HEK293 (cell line): ENCODE measurements at regions not wholly inside any gene's neighbourhood (a gene's known extent, or its start where the extent isn't known, plus 50 kb on each side); places are given as distances from the start of the nearest gene placed in this dataset.

ENCODE experiments used
- CTCF ChIA-PET: fragments of 350-600 bp; formaldehyde crosslinking; extraction: SDS; loops from one replicate; lab custom pipeline; 2021; ENCODE audit warnings: antibody characterized with exemption; lab: Yijun Ruan, JAX
- POLR2A ChIA-PET: fragments of 300-600 bp; formaldehyde crosslinking; extraction: SDS; loops from one replicate; lab custom pipeline; 2020; ENCODE audit warnings: antibody characterized with exemption, inconsistent platforms; lab: Yijun Ruan, JAX
- H3K27ac ChIP-seq: fragments of 200-500 bp; sonication (Bioruptor generic); 2 replicates; pipeline ENCODE4 v1.5.1; 2014; ENCODE audit warnings: low read depth, low read length, control low read depth, inconsistent platforms; ENCODE audit errors: extremely low read depth
- H3K36me3 ChIP-seq, 2 experiments: fragments of 200-500 bp in 1 of 2; sonication (Bioruptor generic) in 1 of 2; 1 replicate in 1 of 2; 2 replicates in 1 of 2; pipeline ENCODE4 v1.5.1; 2014 to 2017; ENCODE audit warnings: inconsistent platforms in 2 of 2, low read length in 2 of 2; ENCODE audit not compliant: control insufficient read depth in 2 of 2, insufficient read depth in 1 of 2
- H3K4me1 ChIP-seq: fragments of 200-500 bp; sonication (Bioruptor generic); 2 replicates; pipeline ENCODE4 v1.5.1; 2014; ENCODE audit warnings: mild to moderate bottlenecking, low read length, inconsistent platforms; ENCODE audit not compliant: control insufficient read depth, insufficient read depth
- H3K4me3 ChIP-seq: 2 replicates; pipeline ENCODE4 v1.5.1; 2011; ENCODE audit warnings: low read depth, mild to moderate bottlenecking, control low read depth, low read length, moderate library complexity
- H3K9me3 ChIP-seq: fragments of 200-500 bp; sonication (Bioruptor generic); 2 replicates; pipeline ENCODE4 v1.5.1; 2014; ENCODE audit warnings: low read depth, low read length, inconsistent platforms; ENCODE audit not compliant: control insufficient read depth, insufficient read depth
- EGR2 ChIP-seq: fragments of 450-650 bp; formaldehyde crosslinking; IDR thresholded peaks from 2 replicates; pipeline ENCODE4 v1.5.1; 2016; ENCODE audit warnings: low read depth, missing biosample characterization, missing genetic modification characterization
- HIC1 ChIP-seq: fragments of 450-650 bp; formaldehyde crosslinking; IDR thresholded peaks from 2 replicates; pipeline ENCODE4 v1.5.1; 2016; ENCODE audit warnings: missing biosample characterization, missing genetic modification characterization
- KLF10 ChIP-seq: fragments of 450-650 bp; IDR thresholded peaks from 2 replicates; pipeline ENCODE4 v1.5.1; 2018; ENCODE audit warnings: missing biosample characterization, mild to moderate bottlenecking, missing genetic modification characterization
- MEIS1 ChIP-seq: sonication (generic); formaldehyde crosslinking; IDR thresholded peaks from 2 replicates; pipeline ENCODE4 v1.8.1; 2022; ENCODE audit warnings: missing genetic modification reagents, mild to moderate bottlenecking, borderline replicate concordance
- PRDM1 ChIP-seq: fragments of 450-650 bp; formaldehyde crosslinking; IDR thresholded peaks from 2 replicates; pipeline ENCODE4; 2016; ENCODE audit warnings: missing biosample characterization, missing genetic modification characterization
- RBAK ChIP-seq: fragments of 450-650 bp; formaldehyde crosslinking; IDR thresholded peaks from 2 replicates; pipeline ENCODE4 v1.5.1; 2016; ENCODE audit warnings: missing biosample characterization, missing genetic modification characterization
- WT1 ChIP-seq: fragments of 450-650 bp; formaldehyde crosslinking; IDR thresholded peaks from 2 replicates; pipeline ENCODE4 v1.5.1; 2016; ENCODE audit warnings: missing biosample characterization, missing genetic modification characterization
- YY1 ChIP-seq: fragments of 450-650 bp; formaldehyde crosslinking; IDR thresholded peaks from 2 replicates; pipeline ENCODE4 v1.5.1; 2018; ENCODE audit warnings: missing biosample characterization, missing genetic modification characterization
- ZBTB17 ChIP-seq: fragments of 450-650 bp; formaldehyde crosslinking; IDR thresholded peaks from 2 replicates; pipeline ENCODE4 v1.5.1; 2016; ENCODE audit warnings: missing biosample characterization, missing genetic modification characterization
- ZBTB26 ChIP-seq: fragments of 450-650 bp; formaldehyde crosslinking; optimal IDR thresholded peaks from 2 replicates; pipeline ENCODE3; 2016; ENCODE audit warnings: missing biosample characterization, mild to moderate bottlenecking, missing genetic modification characterization
- ZBTB48 ChIP-seq: fragments of 450-650 bp; formaldehyde crosslinking; IDR thresholded peaks from 2 replicates; pipeline ENCODE4 v1.5.1; 2016; ENCODE audit warnings: missing biosample characterization, missing genetic modification characterization
- ZBTB7A ChIP-seq: fragments of 450-650 bp; formaldehyde crosslinking; IDR thresholded peaks from 2 replicates; pipeline ENCODE4 v1.5.1; 2016; ENCODE audit warnings: low read depth, missing biosample characterization, missing genetic modification characterization
- ZFP3 ChIP-seq: fragments of 450-650 bp; formaldehyde crosslinking; IDR thresholded peaks from 2 replicates; pipeline ENCODE4 v1.5.1; 2016; ENCODE audit warnings: low read depth, missing biosample characterization, missing genetic modification characterization
- ZNF121 ChIP-seq: fragments of 450-650 bp; formaldehyde crosslinking; IDR thresholded peaks from 2 replicates; pipeline ENCODE4 v1.5.1; 2016; ENCODE audit warnings: missing biosample characterization, missing genetic modification characterization
- ZNF19 ChIP-seq: fragments of 450-650 bp; formaldehyde crosslinking; IDR thresholded peaks from 2 replicates; pipeline ENCODE4; 2016; ENCODE audit warnings: missing biosample characterization, missing genetic modification characterization, low read depth
- ZNF211 ChIP-seq: fragments of 450-650 bp; formaldehyde crosslinking; IDR thresholded peaks from 2 replicates; pipeline ENCODE4 v1.5.1; 2016; ENCODE audit warnings: low read depth, missing biosample characterization, missing genetic modification characterization
- ZNF214 ChIP-seq: fragments of 450-650 bp; formaldehyde crosslinking; IDR thresholded peaks from 2 replicates; pipeline ENCODE4 v1.5.1; 2017; ENCODE audit warnings: missing biosample characterization, mild to moderate bottlenecking, missing genetic modification characterization, borderline replicate concordance
- ZNF280C ChIP-seq: fragments of 450-650 bp; formaldehyde crosslinking; IDR thresholded peaks from 2 replicates; pipeline ENCODE4 v1.5.1; 2016; ENCODE audit warnings: missing biosample characterization, missing genetic modification characterization
- ZNF416 ChIP-seq: fragments of 450-650 bp; formaldehyde crosslinking; IDR thresholded peaks from 2 replicates; pipeline ENCODE4 v1.5.1; 2016; ENCODE audit warnings: missing biosample characterization, missing genetic modification characterization
- ZNF423 ChIP-seq: fragments of 450-650 bp; formaldehyde crosslinking; IDR thresholded peaks from 2 replicates; pipeline ENCODE4 v1.5.1; 2016; ENCODE audit warnings: missing biosample characterization, missing genetic modification characterization
- ZNF513 ChIP-seq: fragments of 450-650 bp; IDR thresholded peaks from 2 replicates; pipeline ENCODE4 v1.5.1; 2018; ENCODE audit warnings: missing biosample characterization, missing genetic modification characterization
- ZNF530 ChIP-seq: fragments of 450-650 bp; formaldehyde crosslinking; IDR thresholded peaks from 2 replicates; pipeline ENCODE4 v1.5.1; 2016; ENCODE audit warnings: low read depth, missing biosample characterization, missing genetic modification characterization
- ZNF629 ChIP-seq: fragments of 450-650 bp; formaldehyde crosslinking; IDR thresholded peaks from 2 replicates; pipeline ENCODE4 v1.5.1; 2017; ENCODE audit warnings: missing biosample characterization, missing genetic modification characterization
- ZNF701 ChIP-seq: fragments of 450-650 bp; formaldehyde crosslinking; IDR thresholded peaks from 2 replicates; pipeline ENCODE4 v1.5.1; 2016; ENCODE audit warnings: missing biosample characterization, missing genetic modification characterization

GRCh38 chr12:107998863-107999262, 130.2 kb upstream of the WSCD2 start:
- no peaks in the 10 kb centered on the region for H3K36me3 ChIP-seq
- POLR2A ChIA-PET, result no interaction called here
- CTCF ChIA-PET, result interaction anchor here (0.6 to 0.9 kb wide), 3 partner anchors 8 to 1099 kb away, joined by 3 read pairs; no protein-coding TSS in a partner anchor
- no peak for TF ChIP-seq ZNF513 (tag by site-specific recombination)
- no peak overlapping the region for H3K27ac ChIP-seq
- no peaks in the 10 kb centered on the region for H3K9me3 ChIP-seq
- H3K4me3 ChIP-seq, result no peak overlapping the region
- H3K4me1 ChIP-seq, result no peaks in the 10 kb centered on the region

GRCh38 chr12:108000111-108000510, 129.0 kb upstream of the WSCD2 start:
- H3K4me1 ChIP-seq, result no peaks in the 10 kb centered on the region
- H3K9me3 ChIP-seq, result no peaks in the 10 kb centered on the region
- no peaks in the 10 kb centered on the region for H3K36me3 ChIP-seq
- TF ChIP-seq ZBTB48 (no peak), ZNF19 (tag by site-specific recombination) (no peak), EGR2 (no peak), ZNF701 (tag by site-specific recombination) (no peak), ZNF280C (tag by site-specific recombination) (no peak), MEIS1 (CRISPR knock-in tag) (no peak), PRDM1 (tag by site-specific recombination) (no peak), ZNF214 (tag by site-specific recombination) (no peak), ZNF211 (tag by site-specific recombination) (no peak), ZNF416 (tag by site-specific recombination) (no peak), ZBTB26 (tag by site-specific recombination) (no peak), ZFP3 (tag by site-specific recombination) (no peak), ZNF121 (no peak), ZNF423 (no peak), ZNF629 (tag by site-specific recombination) (no peak), ZBTB7A (tag by site-specific recombination) (no peak), KLF10 (tag by site-specific recombination) (no peak)
- no peak overlapping the region for H3K4me3 ChIP-seq
- ChIA-PET CTCF (interaction anchor here (0.6 kb wide), 1 partner anchor 46 kb away, joined by 3 read pairs; no protein-coding TSS in a partner anchor), POLR2A (no interaction called here)
- H3K27ac ChIP-seq, result no peak overlapping the region

GRCh38 chr12:108004319-108004718, 124.8 kb upstream of the WSCD2 start:
- H3K4me1 ChIP-seq, result no peaks in the 10 kb centered on the region
- H3K9me3 ChIP-seq, result no peaks in the 10 kb centered on the region
- ChIA-PET CTCF (interaction anchor here (0.6 to 2.4 kb wide), 3 partner anchors 11 to 57 kb away, joined by 4 to 7 read pairs (median 5); no protein-coding TSS in a partner anchor), POLR2A (no interaction called here)
- H3K27ac ChIP-seq, result no peak overlapping the region
- H3K4me3 ChIP-seq, result no peak overlapping the region
- no peaks in the 10 kb centered on the region for H3K36me3 ChIP-seq
- TF ChIP-seq RBAK (tag by site-specific recombination), result no peak
- TF ChIP-seq HIC1, result no peak
- TF ChIP-seq YY1 (tag by site-specific recombination), result no peak
- TF ChIP-seq ZNF530, result no peak
- no peak for TF ChIP-seq ZBTB17
- TF ChIP-seq WT1 (tag by site-specific recombination), result no peak
